OCI-LY7 (cell line): ENCODE measurements at regions not wholly inside any gene's neighbourhood (a gene's known extent, or its start where the extent isn't known, plus 50 kb on each side); places are given as distances from the start of the nearest gene placed in this dataset.

ENCODE experiments used
- CTCF ChIP-seq: fragments of 200-600 bp; sonication (generic); conservative IDR thresholded peaks from 2 replicates; pipeline ENCODE4 v1.5.1; 2014; ENCODE audit warnings: mild to moderate bottlenecking, antibody characterized with exemption, low read length, moderate library complexity, mixed read lengths
- EZH2phosphoT487 ChIP-seq: fragments of 200-600 bp; sonication (generic); IDR thresholded peaks from 2 replicates; pipeline ENCODE4 v1.6.1; 2018; ENCODE audit warnings: low read depth, borderline replicate concordance, mild to moderate bottlenecking, mixed run types, antibody characterized with exemption, low read length, moderate library complexity, mixed read lengths

- TF ChIP-seq CTCF (no peak), EZH2phosphoT487 (no peak)
Measured at GRCh38 chr4:107270614-107271013, 234.5 kb upstream of the DKK2 start.
